HCT116 (cell line): ENCODE measurements at regions not wholly inside any gene's neighbourhood (a gene's known extent, or its start where the extent isn't known, plus 50 kb on each side); places are given as distances from the start of the nearest gene placed in this dataset.

Source experiments
- CEBPB ChIP-seq: IDR thresholded peaks from 2 replicates; pipeline ENCODE4 v1.6.1; 2012; ENCODE audit warnings: low read depth
- JUND ChIP-seq: IDR thresholded peaks from 2 replicates; pipeline ENCODE4 v1.6.1; 2012
- POLR2AphosphoS5 ChIP-seq: IDR thresholded peaks from 2 replicates; pipeline ENCODE4 v1.6.1; 2011; ENCODE audit warnings: mild to moderate bottlenecking, low read depth, low read length, moderate library complexity
- RAD21 ChIP-seq: IDR thresholded peaks from 2 replicates; pipeline ENCODE4 v1.6.1; 2012; ENCODE audit warnings: low read depth, mild to moderate bottlenecking
- SRF ChIP-seq: IDR thresholded peaks from 2 replicates; pipeline ENCODE4 v1.6.1; 2012; ENCODE audit warnings: low read depth
- ZNF274 ChIP-seq: fragments of 200-500 bp; sonication (Bioruptor generic); IDR thresholded peaks from 2 replicates; pipeline ENCODE4 v1.6.1; 2014; ENCODE audit warnings: mild to moderate bottlenecking, low read depth, low read length, inconsistent platforms
- TF ChIP-seq, protein P1 (sequence below), 3 experiments: fragments of 200-600 bp in 1 of 3; sonication (generic) in 1 of 3; IDR thresholded peaks in 2 of 3; conservative IDR thresholded peaks in 1 of 3; 2 replicates each; pipeline ENCODE4 v1.5.1; 2012 to 2017; ENCODE audit warnings: low read depth in 2 of 3, low read length in 2 of 3, antibody characterized with exemption in 1 of 3, borderline replicate concordance in 1 of 3, control low read depth in 1 of 3, mild to moderate bottlenecking in 1 of 3, mixed read lengths in 1 of 3, mixed run types in 1 of 3, moderate library complexity in 1 of 3; ENCODE audit not compliant: insufficient read depth in 1 of 3

DNA sequence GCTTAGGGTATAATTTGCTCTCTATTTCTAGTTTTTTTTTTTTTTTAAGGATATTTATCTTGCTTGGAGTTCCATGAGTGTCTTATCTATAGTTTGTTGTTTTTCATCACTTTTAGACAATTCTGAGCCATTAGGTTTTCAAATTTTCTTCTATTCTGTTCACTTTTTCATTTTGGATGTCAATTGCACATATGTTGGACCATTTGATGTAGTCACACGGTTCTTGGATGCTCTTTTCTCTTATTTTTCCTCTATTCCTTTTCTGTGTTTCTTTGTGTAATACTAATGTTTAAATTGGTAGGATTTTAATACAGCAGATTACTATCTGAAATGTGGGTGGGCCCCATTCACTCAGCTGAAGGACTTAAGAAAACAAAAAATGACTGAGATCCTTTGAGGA lies 292.6 kb downstream of the CALCRL start:
- TF ChIP-seq RAD21 (no peak), POLR2AphosphoS5 (no peak), CEBPB (no peak), JUND (no peak), ZNF274 (no peak), SRF (no peak)
- TF ChIP-seq, protein P1, sequence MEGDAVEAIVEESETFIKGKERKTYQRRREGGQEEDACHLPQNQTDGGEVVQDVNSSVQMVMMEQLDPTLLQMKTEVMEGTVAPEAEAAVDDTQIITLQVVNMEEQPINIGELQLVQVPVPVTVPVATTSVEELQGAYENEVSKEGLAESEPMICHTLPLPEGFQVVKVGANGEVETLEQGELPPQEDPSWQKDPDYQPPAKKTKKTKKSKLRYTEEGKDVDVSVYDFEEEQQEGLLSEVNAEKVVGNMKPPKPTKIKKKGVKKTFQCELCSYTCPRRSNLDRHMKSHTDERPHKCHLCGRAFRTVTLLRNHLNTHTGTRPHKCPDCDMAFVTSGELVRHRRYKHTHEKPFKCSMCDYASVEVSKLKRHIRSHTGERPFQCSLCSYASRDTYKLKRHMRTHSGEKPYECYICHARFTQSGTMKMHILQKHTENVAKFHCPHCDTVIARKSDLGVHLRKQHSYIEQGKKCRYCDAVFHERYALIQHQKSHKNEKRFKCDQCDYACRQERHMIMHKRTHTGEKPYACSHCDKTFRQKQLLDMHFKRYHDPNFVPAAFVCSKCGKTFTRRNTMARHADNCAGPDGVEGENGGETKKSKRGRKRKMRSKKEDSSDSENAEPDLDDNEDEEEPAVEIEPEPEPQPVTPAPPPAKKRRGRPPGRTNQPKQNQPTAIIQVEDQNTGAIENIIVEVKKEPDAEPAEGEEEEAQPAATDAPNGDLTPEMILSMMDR (IDR thresholded peaks at IDR 0.05 in 2 of 3, conservative IDR thresholded peaks at IDR 0.05 in 1 of 3; ENCODE audit: borderline replicate concordance in 1 of 3, insufficient read depth in 1 of 3, low read depth in 2 of 3, low read length in 2 of 3), result no peak
